ENCODE measurements at regions not wholly inside any gene's neighbourhood (a gene's known extent, or its start where the extent isn't known, plus 50 kb on each side); places are given as distances from the start of the nearest gene placed in this dataset.

DNA sequence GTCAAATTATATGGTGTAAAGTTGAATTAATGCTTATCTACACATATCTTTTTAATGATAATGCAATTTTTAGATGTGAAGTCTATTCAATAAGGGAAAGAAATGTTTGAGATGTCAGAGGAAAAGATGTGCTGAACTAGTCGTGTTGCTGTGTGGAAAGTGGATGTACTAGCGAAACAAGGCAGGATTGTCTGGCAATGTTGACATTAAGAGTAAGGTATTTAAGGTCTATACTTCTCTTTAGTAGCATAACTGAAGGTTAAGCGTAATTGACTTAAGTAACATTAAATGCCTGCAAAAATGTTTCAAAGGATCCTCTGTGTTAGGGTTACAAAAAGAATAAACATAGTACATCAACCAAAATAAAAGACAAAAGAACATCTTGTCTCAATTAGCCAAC, 787.3 kb upstream of the KLHL1 start:
- no peak for DNase-seq (ENCODE audit: low spot score)

GRCh38 chr13:70894258-70894657, 786.0 kb upstream of the KLHL1 start:
- no peak for DNase-seq (ENCODE audit: low spot score)

- DNase-seq (ENCODE audit: low spot score): no peak
Observed at GRCh38 chr13:70893832-70894231, 785.6 kb upstream of the KLHL1 start.

- no peak for DNase-seq (ENCODE audit: low spot score)
Observed at GRCh38 chr13:70890289-70890688, 782.0 kb upstream of the KLHL1 start.

DNA sequence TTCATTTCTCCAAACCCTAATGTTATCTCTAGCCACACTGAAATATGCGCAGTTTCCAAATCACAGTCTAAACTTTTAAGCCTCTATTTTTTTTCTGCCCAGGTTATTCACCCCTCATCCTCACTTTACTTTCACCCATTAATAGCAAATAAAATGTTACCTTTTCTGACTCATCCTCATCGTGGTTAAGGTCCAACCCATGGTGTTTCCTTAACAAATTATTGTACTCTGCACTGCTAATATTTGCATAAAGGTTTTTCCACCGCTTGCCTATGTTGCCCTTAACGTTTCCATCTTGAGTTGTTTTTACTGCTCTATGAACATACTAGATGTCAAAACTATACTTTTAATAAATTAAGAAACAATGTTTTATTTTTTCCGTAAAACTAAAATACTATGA, 780.9 kb upstream of the KLHL1 start:
- DNase-seq (ENCODE audit: low spot score): no peak

- no peak for DNase-seq (ENCODE audit: low spot score)
Observed at GRCh38 chr13:70884196-70884595, 775.9 kb upstream of the KLHL1 start.

- DNase-seq (ENCODE audit: low spot score): no peak
Observed at GRCh38 chr13:70874636-70875035, 766.4 kb upstream of the KLHL1 start.

- no peak for DNase-seq (ENCODE audit: low spot score)
Observed at GRCh38 chr13:70864731-70865130, 756.5 kb upstream of the KLHL1 start.

- no peak for DNase-seq (ENCODE audit: low spot score)
Observed at GRCh38 chr13:70856711-70857110, 748.5 kb upstream of the KLHL1 start.

DNA sequence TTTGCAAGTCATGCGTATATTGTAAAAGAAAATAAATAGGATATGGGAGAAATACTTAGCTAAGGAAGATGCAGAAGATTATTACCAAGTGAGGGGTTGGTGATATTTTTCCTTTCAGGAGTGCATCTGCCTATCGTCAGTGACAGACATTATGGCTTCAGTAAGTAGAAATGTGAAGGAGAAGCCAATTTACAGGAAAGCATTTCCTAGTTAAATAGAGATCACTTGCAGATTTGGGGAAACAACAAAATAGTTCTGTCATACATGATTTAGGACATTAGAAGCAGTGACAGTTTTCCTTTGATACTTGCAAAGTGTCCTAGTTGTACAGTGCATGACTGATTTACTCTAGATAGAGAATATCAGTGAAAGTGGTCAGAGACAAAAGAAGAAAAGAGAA, 747.8 kb upstream of the KLHL1 start:
- no peak for DNase-seq (ENCODE audit: low spot score)

- no peak for DNase-seq (ENCODE audit: low spot score)
Observed at GRCh38 chr13:70849222-70849621, 741.0 kb upstream of the KLHL1 start.

GRCh38 chr13:70844391-70845108, 736.3 kb upstream of the KLHL1 start:
- DNase-seq (ENCODE audit: low spot score): no peak

- DNase-seq (ENCODE audit: low spot score): no peak
Observed at GRCh38 chr13:70842062-70842644, 733.9 kb upstream of the KLHL1 start.

- DNase-seq (ENCODE audit: low spot score): no peak
Observed at GRCh38 chr13:70841240-70842061, 733.2 kb upstream of the KLHL1 start.

GRCh38 chr13:70835371-70835770, 727.1 kb upstream of the KLHL1 start:
- DNase-seq (ENCODE audit: low spot score): no peak

DNA sequence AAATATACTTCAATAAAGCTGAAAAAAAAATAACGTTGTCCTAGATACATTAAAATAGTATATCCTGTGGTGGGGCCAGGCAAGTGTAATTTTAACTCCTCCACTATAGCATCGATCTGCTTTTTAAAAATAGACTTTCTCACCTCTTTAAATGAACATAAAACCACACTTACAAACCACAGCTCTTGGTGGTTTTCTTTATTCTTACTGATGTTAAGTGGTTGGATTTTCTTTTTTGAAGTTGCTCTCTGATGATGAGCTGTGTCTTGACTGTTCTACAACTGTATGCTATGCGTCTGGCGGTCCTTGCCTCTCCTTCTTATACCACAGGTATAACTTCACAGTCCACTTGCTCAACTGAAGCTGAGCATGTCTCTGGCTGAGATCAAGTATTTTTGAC, 721.5 kb upstream of the KLHL1 start:
- DNase-seq (ENCODE audit: low spot score): no peak

DNA sequence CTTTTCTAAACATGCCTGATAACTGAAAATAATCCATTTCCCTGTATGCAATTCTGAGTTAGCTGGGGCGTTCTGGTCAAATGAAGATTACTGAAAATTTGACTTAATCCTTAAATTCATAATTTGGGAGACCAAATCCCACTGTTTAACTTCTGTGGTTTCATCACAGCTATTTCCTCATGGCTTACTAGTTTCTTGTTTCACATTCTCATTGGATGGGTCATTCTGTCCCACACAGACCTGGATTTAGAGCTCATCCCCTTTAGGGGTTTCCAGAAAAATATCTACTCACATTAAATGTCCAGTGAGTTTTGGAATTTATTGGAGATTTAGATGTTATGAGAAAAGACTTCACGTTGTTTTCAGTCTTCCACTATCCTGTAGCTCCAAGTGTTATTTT, 709.3 kb upstream of the KLHL1 start:
- DNase-seq (ENCODE audit: low spot score): no peak

GRCh38 chr13:70816853-70817252, 708.6 kb upstream of the KLHL1 start:
- no peak for DNase-seq (ENCODE audit: low spot score)

DNA sequence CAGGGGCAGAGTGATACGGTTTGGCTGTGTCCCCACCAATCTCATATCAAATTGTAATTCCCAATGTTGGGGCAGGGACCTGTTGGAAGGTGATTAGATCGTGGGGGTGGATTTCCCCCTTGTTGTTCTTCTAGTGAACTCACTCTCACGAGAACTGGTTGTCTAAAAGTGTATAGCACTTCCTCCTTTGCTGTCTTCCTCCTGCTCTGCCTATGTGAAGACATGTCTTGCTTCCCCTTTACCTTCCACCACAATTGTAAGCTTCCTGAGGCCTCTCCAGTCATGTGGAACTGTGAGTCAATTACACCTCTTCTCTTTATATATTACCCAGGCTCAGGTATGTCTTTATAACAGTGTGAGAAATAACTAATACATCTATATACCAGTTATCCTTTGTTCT, 706.4 kb upstream of the KLHL1 start:
- DNase-seq (ENCODE audit: low spot score): no peak

DNA sequence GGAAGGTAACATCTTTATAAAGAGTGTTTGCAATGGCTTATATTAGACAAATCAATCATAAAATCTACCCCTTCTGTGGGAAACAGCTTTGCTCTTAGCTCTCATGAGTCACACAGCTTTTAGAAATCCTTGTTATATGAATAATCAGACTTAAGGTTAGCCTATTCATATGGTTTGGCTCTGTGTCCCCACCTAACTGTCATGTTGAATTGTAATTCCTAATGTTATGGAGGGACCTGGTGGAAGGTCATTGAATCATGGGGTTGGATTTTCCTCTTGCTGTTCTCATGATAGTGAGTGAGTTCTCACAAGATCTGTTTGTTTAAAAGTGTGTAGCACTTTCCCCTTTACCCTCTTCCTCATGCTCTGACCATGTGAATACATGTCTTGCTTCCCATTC, 704.2 kb upstream of the KLHL1 start:
- no peak for DNase-seq (ENCODE audit: low spot score)

GRCh38 chr13:70809588-70809987, 701.3 kb upstream of the KLHL1 start:
- no peak for DNase-seq (ENCODE audit: low spot score)

DNA sequence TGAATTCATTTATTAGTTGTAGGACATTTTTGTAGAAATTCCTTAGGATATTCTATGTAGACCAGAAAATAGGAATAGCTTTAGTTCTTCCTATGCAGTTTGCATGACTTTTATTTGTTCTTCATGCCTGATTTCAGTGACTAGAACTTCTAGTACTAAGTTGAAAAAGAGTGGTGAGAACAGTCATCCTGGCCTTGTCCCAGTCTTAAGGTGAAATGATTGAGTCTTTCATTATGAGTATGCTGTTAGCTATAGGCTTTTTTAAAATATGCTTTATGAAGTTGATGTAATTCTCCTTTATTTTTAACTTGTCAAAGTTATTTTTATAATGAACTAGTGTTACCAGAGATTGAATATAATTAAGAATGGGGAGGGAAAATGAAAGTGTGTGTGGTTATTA, 690.1 kb upstream of the KLHL1 start:
- DNase-seq (ENCODE audit: low spot score): no peak

GRCh38 chr13:70795484-70795883, 687.2 kb upstream of the KLHL1 start:
- no peak for DNase-seq (ENCODE audit: low spot score)
